Prostate gland (tissue), 2 donors: ENCODE measurements at regions not wholly inside any gene's neighbourhood (a gene's known extent, or its start where the extent isn't known, plus 50 kb on each side); places are given as distances from the start of the nearest gene placed in this dataset.

Source experiments
- DNase-seq: peaks from one replicate; pipeline ENCODE4 v3.0.0-alpha.2; 2019; ENCODE audit warnings: low spot score
- H3K27ac ChIP-seq, 2 donors: fragments of 200-600 bp; sonication (generic); 2 replicates each; pipeline ENCODE4 v1.5.1; 2017 to 2019
- H3K27me3 ChIP-seq: fragments of 200-600 bp; sonication (generic); replicated peaks from 2 replicates; pipeline ENCODE4 v1.5.1; 2019; ENCODE audit not compliant: insufficient read depth
- H3K36me3 ChIP-seq, 2 donors: fragments of 200-600 bp; sonication (generic); 1 replicate in 1 of 2; 2 replicates in 1 of 2; pipeline versions ENCODE4 v1.5.1 to v1.8.1; 2017 to 2019
- H3K4me1 ChIP-seq: fragments of 200-600 bp; sonication (generic); replicated peaks from 2 replicates; pipeline ENCODE4 v1.5.1; 2019
- H3K4me3 ChIP-seq, 2 donors: fragments of 200-600 bp; sonication (generic); 2 replicates each; pipeline ENCODE4 v1.5.1; 2017 to 2019
- H3K9me3 ChIP-seq: fragments of 200-600 bp; sonication (generic); 2 replicates; pipeline ENCODE4 v1.5.1; 2017
- CTCF ChIP-seq, 4 experiments: fragments of 200-600 bp in 2 of 4; fragments of 450-650 bp in 2 of 4; sonication (generic) in 2 of 4; IDR thresholded peaks; 1 replicate in 3 of 4; 2 replicates in 1 of 4; pipeline ENCODE4 v1.5.1; 2016 to 2019; ENCODE audit warnings: antibody characterized with exemption in 4 of 4, mild to moderate bottlenecking in 2 of 4, moderate library complexity in 2 of 4
- POLR2A ChIP-seq: fragments of 450-650 bp; IDR thresholded peaks from one replicate; pipeline ENCODE4 v1.6.1; 2016; ENCODE audit warnings: antibody characterized with exemption, mild to moderate bottlenecking
- POLR2AphosphoS5 ChIP-seq: sonication (generic); formaldehyde crosslinking; IDR thresholded peaks from one replicate; pipeline ENCODE4 v1.6.1; 2017; ENCODE audit warnings: antibody characterized with exemption
- WGBS: methylation state at CpG from one replicate; pipeline ENCODE4 v1.1.5; 2018; 5-methylcytosine and 5-hydroxymethylcytosine counted together
- intact Hi-C: fragments of 100-400 bp; cut with DNase I; formaldehyde crosslinking; loops from one replicate; pipeline ENCODE4 v1.14.2; 2022

GRCh38 chr16:55037046-55037445 lies 106.4 kb downstream of the IRX5 start:
- H3K4me1 ChIP-seq = no peaks in the 10 kb centered on the region
- no peaks in the 10 kb centered on the region for H3K27me3 ChIP-seq
- WGBS = 86% methylated on average over 4 of the region's 4 CpGs
- TF ChIP-seq POLR2A (no peak), CTCF (IDR thresholded peaks at IDR 0.05) (no peak), POLR2AphosphoS5 (no peak)
- DNase-seq = no peak
- no peaks in the 10 kb centered on the region for H3K9me3 ChIP-seq
- H3K4me3 ChIP-seq = no peak overlapping the region
- H3K36me3 ChIP-seq = no peaks in the 10 kb centered on the region
- intact Hi-C loops = no loop called here
- no peak overlapping the region for H3K27ac ChIP-seq

GRCh38 chr16:55037966-55038365 lies 107.3 kb downstream of the IRX5 start:
- intact Hi-C loops = no loop called here
- no peak for TF ChIP-seq POLR2A
- TF ChIP-seq CTCF (IDR thresholded peaks at IDR 0.05) = no peak
- TF ChIP-seq POLR2AphosphoS5 = no peak
- Histone ChIP-seq H3K27ac (no peak overlapping the region), H3K4me3 (no peak overlapping the region), H3K36me3 (no peaks in the 10 kb centered on the region), H3K4me1 (no peaks in the 10 kb centered on the region), H3K9me3 (no peaks in the 10 kb centered on the region), H3K27me3 (no peaks in the 10 kb centered on the region)
- DNase-seq = no peak
- WGBS = 57% methylated on average over 5 of the region's 5 CpGs

- no peak for DNase-seq
- Histone ChIP-seq H3K36me3 (no peaks in the 10 kb centered on the region), H3K4me3 (no peak overlapping the region), H3K27me3 (no peaks in the 10 kb centered on the region), H3K4me1 (no peaks in the 10 kb centered on the region), H3K27ac (no peak overlapping the region), H3K9me3 (no peaks in the 10 kb centered on the region)
- TF ChIP-seq POLR2A = no peak
- no peak for TF ChIP-seq CTCF (IDR thresholded peaks at IDR 0.05)
- TF ChIP-seq POLR2AphosphoS5 = no peak
- WGBS = 96% methylated on average over 6 of the region's 6 CpGs
- intact Hi-C loops = no loop called here
These were observed 108.4 kb downstream of the IRX5 start for GRCh38 chr16:55039042-55039441.

- no peak for DNase-seq
- Histone ChIP-seq H3K36me3 (no peaks in the 10 kb centered on the region), H3K4me3 (no peak overlapping the region), H3K9me3 (no peaks in the 10 kb centered on the region), H3K27me3 (no peaks in the 10 kb centered on the region), H3K4me1 (no peaks in the 10 kb centered on the region), H3K27ac (no peak overlapping the region)
- TF ChIP-seq POLR2A (no peak), CTCF (IDR thresholded peaks at IDR 0.05) (no peak), POLR2AphosphoS5 (no peak)
- 97% methylated on average over 6 of the region's 6 CpGs for WGBS
- intact Hi-C loops = no loop called here
These were observed 108.8 kb downstream of the IRX5 start for GRCh38 chr16:55039511-55039910.

GRCh38 chr16:55039931-55040330 lies 109.3 kb downstream of the IRX5 start:
- 88% methylated on average over 8 of the region's 8 CpGs for WGBS
- intact Hi-C loops = no loop called here
- Histone ChIP-seq H3K27me3 (no peaks in the 10 kb centered on the region), H3K27ac (no peak overlapping the region), H3K4me3 (no peak overlapping the region), H3K4me1 (no peaks in the 10 kb centered on the region), H3K36me3 (no peaks in the 10 kb centered on the region), H3K9me3 (no peaks in the 10 kb centered on the region)
- DNase-seq = no peak
- TF ChIP-seq POLR2AphosphoS5 (no peak), CTCF (IDR thresholded peaks at IDR 0.05) (no peak), POLR2A (no peak)
